Renal cortex interstitium (tissue), 11 donors: ENCODE measurements at regions not wholly inside any gene's neighbourhood (a gene's known extent, or its start where the extent isn't known, plus 50 kb on each side); places are given as distances from the start of the nearest gene placed in this dataset.
"Not testable (repeated sequence)": the region's sequence is repeated elsewhere in the genome, so short reads cannot be mapped to it uniquely, and the experiment has no call there.

ENCODE experiments used
- DNase-seq, 11 donors: peaks; one replicate each; pipeline ENCODE4 v3.0.0-alpha.2; 2013; ENCODE audit warnings: low read depth in 9 of 11, low spot score in 4 of 11; ENCODE audit errors: extremely low read depth in 1 of 11

DNA sequence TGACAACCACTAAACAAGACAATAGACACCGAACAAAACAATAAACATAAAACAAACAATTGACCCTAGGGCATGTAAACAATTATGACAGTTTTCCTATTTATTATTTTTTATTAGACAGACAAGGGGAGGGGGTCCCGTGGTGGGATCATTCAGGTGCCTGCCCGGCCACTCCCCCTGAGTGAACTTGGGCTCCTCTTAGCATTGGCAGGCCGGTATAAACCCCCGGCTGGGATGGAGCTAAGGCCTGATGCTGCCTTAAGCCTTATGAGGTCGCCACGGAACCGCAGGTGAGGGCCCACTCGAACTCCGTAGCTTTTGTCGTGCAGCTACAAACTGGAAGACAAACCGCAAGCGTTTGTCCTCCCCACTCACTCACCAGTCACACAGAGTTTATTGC lies 121.8 kb upstream of the KCNJ3 start:
- not testable (repeated sequence) for DNase-seq

DNA sequence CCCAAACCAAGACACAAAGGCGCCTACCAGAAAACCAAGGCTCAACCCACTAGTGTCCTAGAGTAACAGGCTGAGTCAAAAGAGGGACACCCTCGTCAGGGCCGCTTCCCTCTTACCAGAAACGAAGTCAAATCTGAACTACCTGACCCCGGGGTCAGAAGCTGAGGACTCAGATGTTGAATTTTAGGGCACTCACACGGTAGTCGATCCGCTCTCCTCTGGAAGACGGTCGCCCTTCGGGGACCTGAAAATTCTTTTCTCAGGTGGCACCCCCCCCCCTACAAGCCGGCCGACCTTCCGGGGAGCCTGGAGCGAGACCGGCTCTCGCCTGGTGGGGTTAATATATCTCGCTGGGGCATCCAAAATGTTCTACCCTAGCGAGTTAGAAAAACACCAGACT lies 121.1 kb upstream of the KCNJ3 start:
- no peak for DNase-seq

DNA sequence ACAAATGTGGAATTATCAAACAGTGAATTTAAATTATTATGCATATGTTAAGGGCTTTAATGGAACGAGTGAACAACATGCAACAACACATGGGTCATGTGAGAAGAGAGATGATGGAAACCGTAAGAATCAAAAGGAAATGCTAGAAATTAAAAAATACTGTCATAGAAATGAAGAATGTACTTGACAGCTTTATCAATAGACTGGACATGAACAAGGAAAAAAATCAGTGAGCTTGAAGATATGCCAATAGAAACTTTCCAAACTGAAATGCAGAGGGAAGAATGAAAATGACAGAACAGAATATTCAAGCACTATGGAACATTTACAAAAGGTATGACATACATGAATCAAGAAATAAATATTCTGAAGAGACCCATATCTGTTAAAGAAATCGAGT lies 117.7 kb upstream of the KCNJ3 start:
- DNase-seq = no peak

DNA sequence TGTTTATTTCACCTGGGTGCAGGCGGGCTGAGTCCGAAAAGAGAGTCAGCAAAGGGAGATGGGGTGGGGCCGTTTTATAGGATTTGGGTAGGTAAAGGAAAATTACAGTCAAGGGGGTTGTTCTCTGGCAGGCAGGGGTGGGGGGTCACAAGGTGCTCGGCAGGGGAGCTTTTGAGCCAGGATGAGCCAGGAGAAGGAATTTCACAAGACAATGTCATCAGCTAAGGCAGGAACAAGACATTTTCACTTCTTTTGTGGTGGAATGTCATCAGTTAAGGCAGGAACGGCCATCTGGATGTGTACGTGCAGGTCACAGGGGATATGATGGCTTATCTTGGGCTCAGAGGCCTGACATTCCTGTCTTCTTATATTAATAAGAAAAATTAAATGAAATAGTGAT lies 115.8 kb upstream of the KCNJ3 start:
- DNase-seq = not testable (repeated sequence)

DNA sequence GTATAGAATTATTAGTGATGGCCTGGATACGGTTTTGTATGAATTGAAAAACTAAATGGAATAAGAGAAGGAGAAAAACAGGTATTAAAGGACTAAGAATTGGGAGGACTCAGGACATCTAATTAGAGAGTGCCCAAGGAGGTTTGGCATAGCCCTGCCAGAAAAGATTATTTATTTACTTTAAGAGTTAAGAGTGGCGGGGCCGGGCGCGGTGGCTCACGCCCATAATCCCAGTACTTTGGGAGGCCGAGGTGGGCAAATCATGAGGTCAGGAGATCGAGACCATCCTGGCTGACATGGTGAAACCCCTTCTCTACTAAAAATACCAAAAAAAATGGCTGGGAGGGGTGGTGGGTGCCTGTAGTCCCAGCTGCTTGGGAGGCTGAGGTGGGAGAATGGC lies 115.2 kb upstream of the KCNJ3 start:
- DNase-seq = not testable (repeated sequence)

DNA sequence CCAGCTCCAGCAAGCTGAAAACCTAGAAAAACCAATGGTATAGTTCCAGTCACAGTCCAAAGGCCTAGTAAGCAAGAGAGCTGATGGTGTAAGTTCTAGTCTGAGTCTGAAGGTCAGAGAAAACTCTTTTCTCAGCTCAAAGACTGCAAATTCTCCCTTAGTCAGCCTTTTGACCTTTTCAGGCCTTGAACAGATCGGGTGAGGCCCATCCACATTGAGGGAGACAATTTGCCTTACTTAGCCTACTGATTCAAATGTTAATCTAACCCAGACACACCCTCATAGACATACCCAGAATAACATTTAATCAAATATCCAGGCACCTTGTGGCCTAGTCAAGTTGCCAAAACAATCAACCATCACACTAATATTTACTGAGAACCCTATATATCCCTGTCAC lies 110.8 kb upstream of the KCNJ3 start:
- DNase-seq = peak in 1 of 11 donors; percentile 0

DNA sequence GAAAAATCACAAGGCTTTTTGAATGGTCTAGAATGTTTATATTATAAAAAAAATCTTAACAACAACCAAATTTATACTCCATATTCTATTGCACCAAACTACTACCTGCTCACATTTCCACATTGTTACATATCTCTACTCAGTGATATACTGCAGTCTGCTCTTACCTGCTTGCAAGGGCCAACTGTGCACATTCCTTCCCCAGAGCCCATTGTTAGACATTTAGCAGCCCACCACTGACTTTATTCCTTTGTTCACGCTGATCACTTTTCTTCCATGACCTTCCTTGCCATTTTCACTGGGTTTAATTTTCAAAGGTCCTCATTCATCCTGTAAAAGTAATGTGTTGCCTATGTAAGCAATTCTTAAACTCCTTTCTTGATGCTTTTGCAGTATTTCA lies 109.7 kb upstream of the KCNJ3 start:
- DNase-seq = no peak

DNA sequence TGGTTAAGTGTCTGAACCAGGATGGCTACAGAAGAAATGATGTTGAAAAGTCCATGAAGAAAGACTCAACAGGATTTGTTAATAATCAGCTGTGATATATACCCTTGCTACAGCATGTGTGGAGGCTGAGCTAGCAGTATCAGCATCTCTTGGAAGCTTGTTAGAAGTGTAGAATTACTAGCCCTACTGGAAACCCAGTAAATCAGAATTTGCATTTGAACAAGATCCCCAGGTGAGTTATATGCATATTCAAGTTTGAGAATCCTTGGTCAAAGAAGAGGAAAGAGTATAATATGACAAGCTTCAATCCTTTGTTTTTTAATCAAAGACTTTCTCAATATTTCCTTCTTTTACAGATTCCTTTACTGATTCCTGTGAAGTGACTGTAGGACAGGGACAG lies 109.0 kb upstream of the KCNJ3 start:
- DNase-seq = no peak

DNA sequence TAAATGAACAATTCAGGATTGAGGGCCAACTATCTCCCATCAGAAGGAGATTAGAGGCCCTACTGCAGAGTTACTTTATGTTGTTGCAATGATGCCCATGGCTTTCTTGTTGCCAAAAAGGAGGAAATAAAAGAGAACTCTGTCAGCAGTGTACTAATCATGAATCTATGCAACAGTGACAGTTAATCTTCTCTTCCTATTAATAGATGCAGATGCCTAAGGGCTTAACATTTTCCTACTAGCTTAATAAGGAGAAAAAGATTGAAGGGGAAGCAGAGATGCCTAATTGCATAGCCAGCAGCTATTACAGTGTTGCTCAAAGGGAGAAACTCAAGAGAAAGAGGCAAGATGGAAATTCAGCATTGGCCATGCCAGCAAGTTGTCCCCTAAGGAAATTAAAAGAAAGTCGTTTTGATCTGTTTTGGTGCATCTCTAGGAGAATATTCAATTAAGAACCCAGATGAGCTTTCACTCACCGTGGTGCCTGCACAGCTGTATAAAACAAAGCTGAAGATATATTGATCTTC lies 107.1 kb upstream of the KCNJ3 start:
- no peak for DNase-seq

DNA sequence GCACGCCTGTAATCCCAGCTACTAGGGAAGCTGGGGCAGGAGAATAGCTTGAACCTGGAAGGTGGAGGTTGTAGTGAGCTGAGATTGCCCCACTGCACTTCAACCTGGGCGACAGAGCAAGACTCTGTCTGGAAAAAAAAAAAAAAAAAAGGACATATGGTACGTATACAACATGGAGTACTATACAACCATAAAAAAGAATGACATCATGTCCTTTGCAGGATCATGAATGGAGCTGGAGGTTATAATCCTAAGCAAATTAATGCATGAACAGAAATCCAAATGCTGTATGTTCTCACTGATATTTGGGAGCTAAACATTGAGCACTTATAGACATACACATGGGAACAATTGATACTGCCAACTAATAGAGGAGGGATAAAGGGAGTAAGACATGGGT lies 99.3 kb upstream of the KCNJ3 start:
- no peak for DNase-seq

DNA sequence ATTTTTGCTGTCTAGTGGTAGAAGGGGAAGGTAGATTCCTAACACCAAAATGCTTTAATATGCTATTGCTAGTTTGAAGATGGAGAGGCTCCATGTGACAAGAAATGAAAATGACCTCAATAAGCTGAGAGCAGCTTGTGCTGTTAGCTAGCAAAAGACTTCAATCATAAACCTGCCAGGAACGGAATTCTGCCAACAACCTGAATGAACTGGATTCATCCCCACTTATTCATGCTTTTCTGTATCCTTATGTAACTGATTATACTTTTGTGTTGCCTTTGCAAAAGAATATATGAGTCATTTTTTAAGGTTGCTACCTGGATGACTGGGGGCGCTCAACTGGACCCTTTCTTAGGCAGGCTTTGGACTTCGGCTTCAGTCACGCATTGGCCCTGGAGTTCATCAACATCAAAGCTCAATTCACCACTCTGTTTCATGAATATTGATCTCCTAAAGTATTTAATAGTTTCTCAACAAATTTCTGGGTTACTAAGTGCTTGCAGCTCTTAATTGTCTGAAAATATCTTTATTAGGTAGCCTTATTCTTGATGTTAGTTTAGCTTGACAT lies 97.5 kb upstream of the KCNJ3 start:
- no peak for DNase-seq

DNA sequence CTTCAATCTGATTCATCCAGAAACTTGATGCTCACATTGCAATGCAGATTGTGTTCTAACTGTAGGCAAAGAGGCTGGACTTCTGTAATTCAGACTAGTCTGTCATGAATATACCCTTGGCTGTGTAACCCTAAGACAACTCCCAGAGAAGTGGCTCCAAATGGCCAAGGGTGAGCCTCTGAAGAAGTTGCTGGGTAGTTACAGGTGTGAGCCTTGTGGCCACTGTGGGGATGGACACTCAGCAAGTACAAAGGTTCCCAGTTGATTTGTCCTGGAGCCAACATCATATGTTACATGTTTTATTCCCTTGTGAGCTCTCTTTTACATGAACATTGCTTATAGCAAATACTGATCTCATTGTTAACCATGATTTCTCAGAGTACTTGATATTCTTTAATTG lies 94.8 kb upstream of the KCNJ3 start:
- DNase-seq = no peak

DNA sequence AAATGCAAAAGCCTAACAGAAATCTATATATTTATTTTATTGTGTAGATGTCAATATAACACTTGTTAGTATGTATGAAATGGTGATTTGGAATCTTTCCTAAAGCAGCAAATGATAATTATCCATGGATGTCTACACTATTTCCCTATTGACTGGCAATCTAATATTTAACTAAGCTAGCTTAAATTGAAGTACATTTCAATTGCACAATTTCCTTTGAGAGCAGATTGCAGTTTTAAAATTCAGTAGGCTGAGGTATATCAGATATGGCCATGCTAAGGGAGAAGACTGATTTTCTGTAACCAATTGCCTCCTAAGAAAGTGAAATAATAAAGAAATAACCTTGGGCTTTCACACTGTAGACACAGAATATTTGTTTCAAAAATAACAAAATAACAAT lies 90.1 kb upstream of the KCNJ3 start:
- no peak for DNase-seq

DNA sequence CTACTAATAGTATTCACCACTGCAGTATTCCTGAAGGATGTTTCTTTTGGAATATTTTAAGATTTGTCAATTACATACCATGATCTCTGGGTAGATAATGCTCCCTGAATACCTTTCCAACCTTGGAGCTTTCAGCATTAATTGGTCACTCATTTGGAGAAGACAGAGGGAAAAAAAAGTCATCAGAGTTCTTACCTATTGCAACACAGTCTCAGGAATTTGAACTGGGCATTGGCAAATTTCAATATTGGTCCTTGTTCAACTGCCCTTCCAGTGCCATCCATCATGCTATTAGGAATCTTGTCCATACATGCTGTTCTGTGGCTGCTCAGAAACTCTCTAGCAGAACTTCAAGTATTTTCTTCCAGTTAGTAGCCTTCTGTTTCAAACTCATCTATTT lies 83.6 kb upstream of the KCNJ3 start:
- DNase-seq = no peak

DNA sequence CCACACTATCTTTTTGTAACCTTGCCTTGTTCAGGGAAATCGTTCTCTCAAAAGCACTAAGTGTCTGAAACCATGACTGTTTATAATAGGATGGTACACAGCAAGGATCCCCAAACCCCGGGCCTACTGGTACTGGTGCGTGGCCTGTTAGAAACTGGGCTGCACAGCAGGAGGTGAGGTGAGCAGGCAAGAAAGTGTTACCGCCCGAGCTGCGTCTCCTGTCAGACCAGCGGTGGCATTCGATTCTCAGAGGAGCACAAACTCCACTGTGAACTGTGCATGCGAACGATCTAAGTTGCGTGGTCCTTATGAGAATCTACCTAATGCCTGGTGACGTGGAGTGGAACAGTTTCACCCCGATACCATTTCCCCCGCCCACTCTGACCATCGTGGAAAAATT lies 81.8 kb upstream of the KCNJ3 start:
- DNase-seq = no peak

DNA sequence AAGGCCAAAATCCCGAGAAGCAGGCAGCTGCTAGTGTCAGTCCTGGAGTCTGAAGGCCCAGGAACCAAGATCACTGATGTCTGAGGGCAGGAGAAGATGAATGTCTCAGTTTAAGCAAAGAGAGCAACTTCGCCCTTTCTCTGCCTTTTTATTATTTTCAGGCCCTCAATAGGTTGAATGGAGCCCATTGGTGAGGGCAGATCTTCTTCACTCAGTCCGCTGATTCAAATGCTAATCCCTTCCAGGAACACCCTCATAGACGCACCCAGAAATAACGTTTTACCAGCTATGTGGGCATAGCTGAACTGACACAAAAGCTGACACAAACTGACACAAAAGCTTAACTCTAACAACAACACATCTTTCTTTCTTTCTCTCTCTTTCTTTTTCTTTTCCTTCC lies 78.0 kb upstream of the KCNJ3 start:
- no peak for DNase-seq

DNA sequence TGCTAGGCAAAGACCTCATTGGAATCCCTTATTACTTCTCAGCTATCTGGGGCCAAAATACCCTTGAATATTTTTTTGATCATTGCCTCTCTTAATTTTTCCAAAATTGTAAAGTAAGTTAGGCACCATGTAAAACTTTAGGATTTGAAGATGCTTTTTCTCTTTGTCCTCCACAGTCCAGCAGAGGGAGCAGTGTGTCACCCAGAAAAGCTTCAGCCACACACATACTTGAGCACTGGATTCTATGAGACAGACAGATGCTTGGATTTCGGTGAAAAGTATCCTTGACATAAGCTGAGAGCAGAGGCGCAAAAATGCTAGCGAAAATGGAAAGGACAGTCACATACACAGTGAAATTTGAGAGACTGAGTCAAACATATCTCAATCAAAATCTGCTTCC lies 74.7 kb upstream of the KCNJ3 start:
- peak in 10 of 11 donors; percentile 6 to 42 (median 32) for DNase-seq

DNA sequence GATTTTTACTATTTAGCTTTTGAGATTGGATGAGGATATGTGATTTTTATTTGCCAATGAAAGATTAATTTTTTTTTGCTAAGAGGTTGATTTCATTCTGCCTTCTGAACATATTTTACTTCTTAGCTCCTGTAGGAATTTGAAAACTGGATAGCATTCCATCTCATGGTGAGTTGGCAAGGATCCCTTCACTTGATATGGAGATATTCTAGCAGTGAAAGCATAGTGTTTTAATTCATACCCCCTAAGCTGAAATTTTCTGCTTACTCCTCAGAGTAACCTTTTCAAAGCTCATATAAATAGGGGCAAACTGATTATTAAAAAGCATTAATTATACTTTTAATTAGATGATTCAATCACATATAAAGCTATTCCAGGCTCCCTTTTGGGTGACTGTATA lies 61.0 kb upstream of the KCNJ3 start:
- no peak for DNase-seq

DNA sequence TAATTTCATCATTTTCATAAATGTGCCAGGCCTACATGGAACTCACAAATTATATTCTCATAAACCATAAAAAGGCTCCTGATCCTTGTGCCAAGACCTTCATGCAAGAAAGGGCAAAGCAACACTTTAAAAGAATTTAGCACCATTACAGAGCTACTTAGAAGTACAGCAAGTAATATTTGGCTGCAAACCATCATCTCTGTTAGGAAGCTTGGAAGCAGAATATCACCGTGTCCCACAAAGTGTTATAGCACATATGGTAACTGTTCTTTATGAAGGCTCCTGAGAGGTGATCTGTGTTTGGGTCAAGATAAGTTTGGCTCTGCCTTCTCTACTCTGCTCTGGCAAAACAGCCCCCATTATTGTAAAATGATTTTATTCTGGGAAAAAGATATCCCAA lies 59.7 kb upstream of the KCNJ3 start:
- no peak for DNase-seq

DNA sequence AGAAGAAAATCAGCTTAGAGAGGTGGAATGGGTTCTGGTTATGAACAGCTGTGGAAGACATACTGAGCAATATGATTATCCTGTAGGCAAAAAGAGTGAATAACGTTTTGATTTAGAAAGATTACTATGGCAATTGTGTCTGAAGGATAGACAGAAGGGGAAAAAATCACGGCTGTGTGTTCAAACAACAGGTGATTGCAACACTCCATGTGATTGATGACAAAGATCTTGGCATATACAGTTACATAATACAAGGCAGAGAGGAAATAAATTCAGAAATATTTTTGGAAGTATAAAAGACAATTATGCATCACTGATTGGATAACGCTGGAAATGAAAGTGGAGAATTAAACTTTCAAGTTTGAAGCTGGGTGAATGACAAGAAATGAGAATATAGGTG lies 58.5 kb upstream of the KCNJ3 start:
- no peak for DNase-seq
